Lower leg skin (tissue), 4 donors: ENCODE measurements at regions not wholly inside any gene's neighbourhood (a gene's known extent, or its start where the extent isn't known, plus 50 kb on each side); places are given as distances from the start of the nearest gene placed in this dataset.
"Not testable (repeated sequence)": the region's sequence is repeated elsewhere in the genome, so short reads cannot be mapped to it uniquely, and the experiment has no call there.

Experiments used
- DNase-seq, 2 donors: peaks; one replicate each; pipeline ENCODE4 v3.0.0-alpha.2; 2019; ENCODE audit warnings: low spot score in 2 of 2
- H3K4me3 ChIP-seq: fragments of 200-600 bp; sonication (generic); 2 replicates; pipeline ENCODE4 v1.5.1; 2017; ENCODE audit warnings: mild to moderate bottlenecking, low read depth; ENCODE audit not compliant: poor library complexity, severe bottlenecking
- CTCF ChIP-seq, 3 donors: fragments of 450-650 bp; IDR thresholded peaks; one replicate each; pipeline ENCODE4 v1.5.1; 2016; ENCODE audit warnings: antibody characterized with exemption in 3 of 3, mild to moderate bottlenecking in 3 of 3, moderate library complexity in 2 of 3
- POLR2A ChIP-seq, 2 donors: fragments of 450-650 bp; IDR thresholded peaks; one replicate each; pipeline ENCODE4 v1.6.1; 2016 to 2017; ENCODE audit warnings: antibody characterized with exemption in 2 of 2, mild to moderate bottlenecking in 1 of 2, moderate library complexity in 1 of 2
- WGBS, 2 donors: methylation state at CpG; one replicate each; pipeline ENCODE4 v1.1.5; 2018; 5-methylcytosine and 5-hydroxymethylcytosine counted together
- intact Hi-C: fragments of 100-400 bp; cut with DNase I; formaldehyde crosslinking; loops from one replicate; pipeline ENCODE4 v1.15.0; 2023; ENCODE audit warnings: low total_unique reads

GRCh38 chr4:54840992-54841768 lies 183.4 kb downstream of the KIT start:
- no peak for DNase-seq
- WGBS, 2 donors: 72 to 78% methylated on average over 2 of the region's 2 CpGs
- no peak overlapping the region for H3K4me3 ChIP-seq

GRCh38 chr4:54840430-54840829 lies 182.7 kb downstream of the KIT start:
- TF ChIP-seq POLR2A (IDR thresholded peaks at IDR 0.05) (no peak), CTCF (IDR thresholded peaks at IDR 0.05) (no peak)
- no peak for DNase-seq
- intact Hi-C loops: no loop called here
- H3K4me3 ChIP-seq: no peak overlapping the region
- WGBS, 2 donors: 59 to 73% methylated on average over 2 of the region's 2 CpGs

More at GRCh38 chr4:54840992-54841768, 183.4 kb downstream of the KIT start:
- TF ChIP-seq POLR2A (IDR thresholded peaks at IDR 0.05) (no peak), CTCF (IDR thresholded peaks at IDR 0.05) (no peak)
- intact Hi-C loops: no loop called here

- no peak for TF ChIP-seq POLR2A (IDR thresholded peaks at IDR 0.05)
- TF ChIP-seq CTCF (IDR thresholded peaks at IDR 0.05): no peak
- DNase-seq: no peak
- WGBS, 2 donors: 88 to 89% methylated on average over 2 of the region's 2 CpGs
- no peak overlapping the region for H3K4me3 ChIP-seq
- intact Hi-C loops: no loop called here
Measured at GRCh38 chr4:54838301-54838700, 180.5 kb downstream of the KIT start.

- DNase-seq: no peak
- TF ChIP-seq POLR2A (IDR thresholded peaks at IDR 0.05) (no peak), CTCF (IDR thresholded peaks at IDR 0.05) (no peak)
- 26 to 35% methylated on average over 2 of the region's 2 CpGs for WGBS, 2 donors
- intact Hi-C loops: no loop called here
- no peak overlapping the region for H3K4me3 ChIP-seq
Measured at GRCh38 chr4:54837576-54838140, 179.9 kb downstream of the KIT start.

GRCh38 chr4:54828361-54828760 lies 170.6 kb downstream of the KIT start:
- intact Hi-C loops, DNase-seq, H3K4me3 ChIP-seq: not testable (repeated sequence)
- WGBS, 2 donors: 61 to 78% methylated on average over 4 of the region's 4 CpGs

GRCh38 chr4:54823616-54824015 lies 165.9 kb downstream of the KIT start:
- no peak overlapping the region for H3K4me3 ChIP-seq
- intact Hi-C loops: no loop called here
- DNase-seq: no peak
- TF ChIP-seq CTCF (IDR thresholded peaks at IDR 0.05) (no peak), POLR2A (IDR thresholded peaks at IDR 0.05) (no peak)
- 88 to 91% methylated on average over 1 of the region's 1 CpG for WGBS, 2 donors
